ENCODE measurements at regions not wholly inside any gene's neighbourhood (a gene's known extent, or its start where the extent isn't known, plus 50 kb on each side); places are given as distances from the start of the nearest gene placed in this dataset.
"Not testable (repeated sequence)": the region's sequence is repeated elsewhere in the genome, so short reads cannot be mapped to it uniquely, and the experiment has no call there.

GRCh38 chr3:66644549-66644948 is 143.7 kb upstream of the LRIG1 start:
- in situ Hi-C loops (cut with MboI), result no loop called here
- CTCF ChIA-PET, result no interaction called here
- SMC1A ChIA-PET (ENCODE audit: uncharacterized antibody, unreplicated experiment), result no interaction called here

GRCh38 chr3:66648975-66649374 is 148.2 kb upstream of the LRIG1 start:
- no peak overlapping the region for H3K27ac ChIP-seq (ENCODE audit: control insufficient read depth, insufficient read depth)
- DNase-seq (ENCODE audit: low read depth, low spot score) (no peak), ATAC-seq (no peak), FAIRE-seq (no peak)
- no peaks in the 10 kb centered on the region for H3K4me1 ChIP-seq (ENCODE audit: control insufficient read depth, insufficient read depth, low read length)
- H3K9ac ChIP-seq (ENCODE audit: control insufficient read depth, insufficient read depth, low read length), result no peak overlapping the region
- ChIA-PET CTCF (no interaction called here), RAD21 (ENCODE audit: unreplicated experiment) (no interaction called here), POLR2A (no interaction called here), SMC1A (ENCODE audit: uncharacterized antibody, unreplicated experiment) (no interaction called here)
- BruUV-seq (replicated peaks), result no TSS peak
- intact Hi-C loops (cut with micrococcal nuclease; ENCODE audit: unreplicated experiment) (no loop called here), in situ Hi-C loops (cut with MboI) (no loop called here)
- H3K4me2 ChIP-seq (ENCODE audit: control insufficient read depth, insufficient read depth), result no peak overlapping the region
- H4K20me1 ChIP-seq (ENCODE audit: control insufficient read depth, insufficient read depth), result no peaks in the 10 kb centered on the region
- H3K79me2 ChIP-seq (ENCODE audit: control insufficient read depth, insufficient read depth, low read length), result no peaks in the 10 kb centered on the region
- no peaks in the 10 kb centered on the region; a peak in 1 of 4 replicates for H3K27me3 ChIP-seq (replicated peaks in 1 of 2; ENCODE audit: control insufficient read depth in 2 of 2, insufficient read depth in 2 of 2, low read length in 1 of 2)
- no peaks in the 10 kb centered on the region; the same call in 2 of the 3 replicates for H3K9me3 ChIP-seq (replicated peaks; ENCODE audit: control insufficient read depth, insufficient read depth, low read length)
- no peak overlapping the region for H2AFZ ChIP-seq (ENCODE audit: control insufficient read depth, low read depth, low read length)
- no peak overlapping the region for H3K4me3 ChIP-seq
- no peak for TF ChIP-seq ZNF274 (IDR thresholded peaks at IDR 0.05; ENCODE audit: insufficient read depth, insufficient read length)
- no peak for TF ChIP-seq CBX3 (IDR thresholded peaks at IDR 0.05; ENCODE audit: borderline replicate concordance, low read depth)
- no peak for TF ChIP-seq FOS (IDR thresholded peaks at IDR 0.05; ENCODE audit: borderline replicate concordance, extremely low read depth, insufficient read length)
- no peak for TF ChIP-seq PKNOX1 (IDR thresholded peaks at IDR 0.05)
- TF ChIP-seq ZBED1 (IDR thresholded peaks at IDR 0.05; ENCODE audit: borderline replicate concordance), result no peak
- WGBS (ENCODE audit: insufficient coverage, insufficient replicate concordance, low lambda C conversion rate, missing lambda C conversion rate), result 0% methylated on average over 1 of the region's 1 CpG
- H3K36me3 ChIP-seq (ENCODE audit: control insufficient read depth in 2 of 2, insufficient read depth in 2 of 2, low read length in 1 of 2), result no peaks in the 10 kb centered on the region

More at GRCh38 chr3:66644549-66644948, 143.7 kb upstream of the LRIG1 start:
- FAIRE-seq (no peak), ATAC-seq (no peak), DNase-seq (ENCODE audit: low read depth, low spot score) (no peak)
- TF ChIP-seq SPI1 (IDR thresholded peaks at IDR 0.05; ENCODE audit: borderline replicate concordance, insufficient read depth, low read depth, low read length) (peak; percentile 20; the same call in 1 of the 2 replicates), KLF5 (IDR thresholded peaks at IDR 0.05; ENCODE audit: partially characterized antibody) (no peak)
- intact Hi-C loops (cut with micrococcal nuclease; ENCODE audit: unreplicated experiment), result no loop called here
- no peaks in the 10 kb centered on the region for H4K20me1 ChIP-seq (ENCODE audit: control insufficient read depth, insufficient read depth)
- RAD21 ChIA-PET (ENCODE audit: unreplicated experiment), result no interaction called here
- H3K27me3 ChIP-seq (replicated peaks in 1 of 2; ENCODE audit: control insufficient read depth in 2 of 2, insufficient read depth in 2 of 2, low read length in 1 of 2), result no peaks in the 10 kb centered on the region; a peak in 1 of 4 replicates
- no peak overlapping the region for H3K4me2 ChIP-seq (ENCODE audit: control insufficient read depth, insufficient read depth)
- POLR2A ChIA-PET, result no interaction called here
- H3K4me1 ChIP-seq (ENCODE audit: control insufficient read depth, insufficient read depth, low read length), result no peaks in the 10 kb centered on the region
- no peak overlapping the region for H2AFZ ChIP-seq (ENCODE audit: control insufficient read depth, low read depth, low read length)
- H3K79me2 ChIP-seq (ENCODE audit: control insufficient read depth, insufficient read depth, low read length), result no peaks in the 10 kb centered on the region
- no peak overlapping the region for H3K9ac ChIP-seq (ENCODE audit: control insufficient read depth, insufficient read depth, low read length)
- no TSS peak for BruUV-seq (replicated peaks)
- H3K4me3 ChIP-seq, result no peak overlapping the region
- no peak overlapping the region for H3K27ac ChIP-seq (ENCODE audit: control insufficient read depth, insufficient read depth)
- H3K36me3 ChIP-seq (ENCODE audit: control insufficient read depth in 2 of 2, insufficient read depth in 2 of 2, low read length in 1 of 2), result no peaks in the 10 kb centered on the region
- H3K9me3 ChIP-seq (replicated peaks; ENCODE audit: control insufficient read depth, insufficient read depth, low read length), result no peaks in the 10 kb centered on the region; the same call in 2 of the 3 replicates

- H4K20me1 ChIP-seq (ENCODE audit: control insufficient read depth, insufficient read depth); H3K36me3 ChIP-seq (ENCODE audit: control insufficient read depth in 2 of 2, insufficient read depth in 2 of 2, low read length in 1 of 2); DNase-seq (ENCODE audit: low read depth, low spot score); H3K4me1 ChIP-seq (ENCODE audit: control insufficient read depth, insufficient read depth, low read length); intact Hi-C loops (cut with micrococcal nuclease; ENCODE audit: unreplicated experiment); H3K27ac ChIP-seq (ENCODE audit: control insufficient read depth, insufficient read depth); ATAC-seq; H3K9ac ChIP-seq (ENCODE audit: control insufficient read depth, insufficient read depth, low read length); H3K4me2 ChIP-seq (ENCODE audit: control insufficient read depth, insufficient read depth); H3K27me3 ChIP-seq (replicated peaks in 1 of 2; ENCODE audit: control insufficient read depth in 2 of 2, insufficient read depth in 2 of 2, low read length in 1 of 2); H3K79me2 ChIP-seq (ENCODE audit: control insufficient read depth, insufficient read depth, low read length); CTCF ChIA-PET; FAIRE-seq; BruUV-seq (replicated peaks); H2AFZ ChIP-seq (ENCODE audit: control insufficient read depth, low read depth, low read length); RAD21 ChIA-PET (ENCODE audit: unreplicated experiment); H3K9me3 ChIP-seq (replicated peaks; ENCODE audit: control insufficient read depth, insufficient read depth, low read length); H3K4me3 ChIP-seq; SMC1A ChIA-PET (ENCODE audit: uncharacterized antibody, unreplicated experiment); in situ Hi-C loops (cut with MboI): not testable (repeated sequence)
- POLR2A ChIA-PET, result interaction anchor here (0.6 kb wide), 1 partner anchor 31 kb away, joined by 4 read pairs; no protein-coding TSS in a partner anchor
- 78% methylated on average over 27 of the region's 29 CpGs for WGBS (ENCODE audit: insufficient coverage, insufficient replicate concordance, low lambda C conversion rate, missing lambda C conversion rate)
These were observed 150.7 kb upstream of the LRIG1 start for GRCh38 chr3:66651520-66651919.

All from GM12878 (cell line).